ENCODE measurements at regions not wholly inside any gene's neighbourhood (a gene's known extent, or its start where the extent isn't known, plus 50 kb on each side); places are given as distances from the start of the nearest gene placed in this dataset.

- TF ChIP-seq REST (IDR thresholded peaks at IDR 0.05; ENCODE audit: insufficient read depth in 1 of 2, low read depth in 2 of 2, low read length in 2 of 2) (no peak), POLR2AphosphoS5 (IDR thresholded peaks at IDR 0.05; ENCODE audit: low read depth, low read length) (no peak), TAF1 (IDR thresholded peaks at IDR 0.05; ENCODE audit: borderline replicate concordance, insufficient read depth, low read length) (no peak), SIN3A (IDR thresholded peaks at IDR 0.05; ENCODE audit: borderline replicate concordance, insufficient read depth, low read length) (no peak), FOXP2 (optimal IDR thresholded peaks at IDR 0.05; ENCODE audit: borderline replicate concordance, extremely low read depth, extremely low read length, insufficient read depth) (no peak)
Measured at GRCh38 chr6:45772051-45772450, 243.6 kb downstream of the CLIC5 start.
